Smooth muscle cell of the brain vasculature (primary cell): ENCODE measurements at regions not wholly inside any gene's neighbourhood (a gene's known extent, or its start where the extent isn't known, plus 50 kb on each side); places are given as distances from the start of the nearest gene placed in this dataset.
"Not testable (repeated sequence)": the region's sequence is repeated elsewhere in the genome, so short reads cannot be mapped to it uniquely, and the experiment has no call there.

Source experiments
- DNase-seq: peaks from one replicate; pipeline ENCODE4 v3.0.0-alpha.2; 2012; ENCODE audit warnings: low read depth, low spot score

GRCh38 chr6:163776196-163776905, 361.8 kb downstream of the QKI start:
- no peak for DNase-seq

DNA sequence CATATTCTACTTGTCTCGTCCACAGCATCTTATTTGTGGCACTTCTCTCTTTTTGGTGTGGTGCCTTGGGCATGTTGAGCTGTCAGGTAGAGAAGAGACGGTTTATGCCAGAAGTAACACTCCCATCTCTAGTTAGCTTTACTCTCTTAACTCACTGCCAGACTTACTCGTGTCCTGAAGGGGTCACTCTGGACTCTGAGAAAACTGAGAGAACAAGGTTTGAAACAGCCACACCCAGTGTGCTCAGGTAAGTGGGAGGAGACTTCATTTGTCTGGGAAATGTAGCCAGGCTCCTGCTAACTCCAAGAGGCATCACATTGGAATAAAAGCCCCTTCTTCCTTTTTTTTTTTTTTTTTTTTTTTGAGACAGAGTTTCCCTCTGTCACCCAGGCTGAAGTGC, 360.8 kb downstream of the QKI start:
- DNase-seq = no peak

GRCh38 chr6:163774485-163774884, 360.0 kb downstream of the QKI start:
- no peak for DNase-seq

GRCh38 chr6:163773646-163774045, 359.1 kb downstream of the QKI start:
- no peak for DNase-seq

- no peak for DNase-seq
Measured at GRCh38 chr6:163772701-163773100, 358.2 kb downstream of the QKI start.

GRCh38 chr6:163771180-163771579, 356.7 kb downstream of the QKI start:
- no peak for DNase-seq

- DNase-seq = no peak
Measured at GRCh38 chr6:163768905-163769304, 354.4 kb downstream of the QKI start.

- DNase-seq = no peak
Measured at GRCh38 chr6:163766936-163767335, 352.4 kb downstream of the QKI start.

DNA sequence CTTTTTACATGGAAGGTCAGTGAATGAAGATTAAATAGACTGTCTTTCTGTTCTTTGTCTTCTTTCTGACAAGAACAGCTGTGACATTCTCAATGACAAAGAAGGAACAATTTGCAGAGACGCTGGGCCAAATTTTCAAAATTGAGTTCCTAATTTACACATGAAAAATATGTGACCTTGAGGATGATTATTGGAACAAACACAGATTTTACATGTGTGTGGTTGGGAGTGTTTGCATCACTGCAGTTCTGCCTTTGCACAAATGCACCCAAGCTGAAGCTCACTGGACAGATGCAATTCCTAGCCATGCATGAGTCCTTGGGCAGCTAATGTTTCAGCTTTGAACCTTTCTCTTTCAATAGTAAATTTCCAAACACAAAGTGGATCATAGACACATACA, 350.8 kb downstream of the QKI start:
- DNase-seq = no peak

- no peak for DNase-seq
Measured at GRCh38 chr6:163764565-163764964, 350.0 kb downstream of the QKI start.

DNA sequence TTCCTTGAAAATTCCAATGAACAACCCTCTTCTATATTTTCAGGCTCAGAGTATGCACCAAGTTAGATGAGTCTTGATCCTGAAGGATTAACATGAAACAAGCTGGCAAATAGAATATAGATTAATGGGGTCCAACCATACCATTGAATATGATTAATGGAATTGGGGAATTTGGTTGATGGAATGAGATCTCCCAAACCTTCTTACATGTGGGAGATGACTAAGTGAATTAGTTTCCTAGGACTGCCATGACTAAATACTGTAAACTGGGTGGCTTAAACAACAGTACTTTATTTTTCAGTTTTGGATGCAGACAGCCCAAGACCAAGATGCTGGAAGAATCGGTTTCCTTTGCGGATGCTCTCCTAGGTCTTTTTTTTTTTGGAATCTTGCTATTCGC, 347.0 kb downstream of the QKI start:
- no peak for DNase-seq

- no peak for DNase-seq
Measured at GRCh38 chr6:163760860-163761259, 346.3 kb downstream of the QKI start.

DNA sequence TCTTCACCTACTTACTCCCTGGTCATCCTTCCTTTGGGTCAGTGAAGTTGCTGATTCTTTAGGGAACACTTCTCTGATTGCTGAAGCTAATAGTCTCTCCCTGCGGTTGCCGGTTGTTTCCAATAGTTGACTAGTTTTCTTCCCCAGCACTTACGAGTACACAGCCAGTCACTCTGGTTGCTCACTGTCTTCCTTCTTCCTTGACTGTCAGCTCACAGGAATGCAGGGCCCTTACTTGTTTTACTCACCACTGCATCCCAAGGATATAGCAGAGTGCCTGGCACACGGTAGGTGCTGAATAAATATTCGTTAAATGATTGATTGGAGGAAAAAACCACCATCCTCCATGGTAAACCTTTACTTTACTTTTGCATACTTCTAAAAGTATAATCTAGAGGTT, 345.0 kb downstream of the QKI start:
- DNase-seq = no peak

- DNase-seq = no peak
Measured at GRCh38 chr6:163757520-163757919, 343.0 kb downstream of the QKI start.

GRCh38 chr6:163756079-163756478, 341.6 kb downstream of the QKI start:
- no peak for DNase-seq

DNA sequence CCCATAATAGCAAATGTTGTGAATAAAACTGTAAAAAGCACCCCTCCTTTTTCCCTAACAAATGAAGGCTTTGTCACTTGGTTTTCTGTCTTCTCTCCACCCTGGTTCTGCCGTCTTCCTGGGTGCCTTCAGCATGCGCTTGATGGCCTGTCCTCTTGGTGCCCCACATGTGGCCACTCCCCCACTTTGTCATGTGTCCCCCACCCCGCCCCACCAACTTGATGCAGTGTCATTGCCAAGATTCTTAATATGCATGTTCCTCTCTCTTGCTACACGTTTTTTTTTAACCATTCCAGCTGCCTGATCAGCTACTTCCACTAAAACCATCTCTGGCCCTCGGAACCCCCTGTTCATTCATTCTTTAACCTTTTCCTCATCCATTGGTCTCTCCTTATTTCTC, 340.3 kb downstream of the QKI start:
- DNase-seq = no peak

GRCh38 chr6:163753430-163753829, 338.9 kb downstream of the QKI start:
- no peak for DNase-seq

DNA sequence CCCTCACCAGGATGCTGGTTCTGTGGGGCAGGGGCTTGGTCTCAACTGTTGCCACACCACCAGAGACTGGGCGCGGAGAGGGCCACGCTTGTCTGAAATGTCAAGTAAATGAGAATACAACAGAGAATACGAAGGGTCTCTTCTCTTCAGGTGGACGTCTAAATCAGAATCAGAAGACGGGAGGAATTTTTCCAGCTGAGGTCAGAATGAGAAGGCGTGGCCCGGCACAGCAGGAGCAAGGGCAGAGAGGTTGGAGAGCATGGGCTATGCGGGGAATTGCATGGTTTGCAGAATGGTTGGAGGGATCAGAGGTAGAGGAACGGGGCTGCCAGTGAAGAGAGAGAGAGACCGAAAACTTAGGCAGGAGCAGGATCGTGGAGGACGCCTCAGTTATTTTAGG, 337.9 kb downstream of the QKI start:
- DNase-seq = no peak

DNA sequence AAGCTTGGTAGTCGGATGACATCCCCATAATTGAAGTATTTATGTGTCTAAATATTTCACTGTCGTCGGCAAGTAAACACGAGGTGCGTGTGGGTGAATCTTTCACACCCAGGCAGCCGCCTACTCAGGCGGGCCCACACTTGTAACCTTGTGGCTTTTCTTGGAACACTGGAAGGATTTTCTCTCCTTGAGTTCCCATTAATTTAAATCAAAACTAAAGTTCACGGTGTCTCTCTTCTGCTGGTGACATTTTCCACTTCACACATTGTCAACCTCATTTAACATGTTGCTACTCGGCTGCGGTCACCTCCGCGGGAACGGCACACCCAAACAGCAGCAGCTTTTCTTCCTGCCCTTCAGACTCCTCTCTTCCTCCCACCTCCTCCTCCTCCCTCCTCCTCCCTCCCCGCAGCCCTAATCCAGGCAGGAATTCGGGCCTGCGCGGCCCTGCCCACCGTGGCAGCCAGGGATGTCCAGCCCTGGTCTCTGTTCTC, 336.6 kb downstream of the QKI start:
- no peak for DNase-seq

- DNase-seq = no peak
Measured at GRCh38 chr6:163750431-163751031, 336.0 kb downstream of the QKI start.

- no peak for DNase-seq
Measured at GRCh38 chr6:163748886-163749285, 334.4 kb downstream of the QKI start.

GRCh38 chr6:163748036-163748435, 333.5 kb downstream of the QKI start:
- DNase-seq = no peak

DNA sequence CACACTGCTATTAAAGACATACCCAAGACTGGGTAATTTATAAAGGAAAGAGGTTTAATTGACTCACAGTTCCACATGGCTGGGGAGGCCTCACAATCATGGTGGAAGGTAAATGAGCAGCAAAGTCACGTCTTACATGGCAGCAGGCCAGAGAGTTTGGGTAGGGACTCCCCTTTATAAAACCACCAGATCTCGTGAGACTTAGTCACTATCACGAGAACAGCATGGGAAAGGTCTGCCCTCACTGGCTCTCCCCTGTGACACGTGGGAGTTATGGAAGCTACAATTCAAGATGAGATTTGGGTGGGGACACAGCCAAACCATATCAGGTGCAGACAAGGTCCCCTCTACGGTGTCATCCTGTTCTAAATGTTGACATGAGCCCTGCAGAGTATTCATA, 332.5 kb downstream of the QKI start:
- DNase-seq = not testable (repeated sequence)
